ENCODE measurements at regions not wholly inside any gene's neighbourhood (a gene's known extent, or its start where the extent isn't known, plus 50 kb on each side); places are given as distances from the start of the nearest gene placed in this dataset.

- Histone ChIP-seq H3K27me3 (no peaks in the 10 kb centered on the region), H3K4me3 (no peak overlapping the region), H3K4me1 (no peaks in the 10 kb centered on the region), H3K36me3 (no peaks in the 10 kb centered on the region), H3K9me3 (no peaks in the 10 kb centered on the region), H3K27ac (no peak overlapping the region)
- TF ChIP-seq, protein P1, sequence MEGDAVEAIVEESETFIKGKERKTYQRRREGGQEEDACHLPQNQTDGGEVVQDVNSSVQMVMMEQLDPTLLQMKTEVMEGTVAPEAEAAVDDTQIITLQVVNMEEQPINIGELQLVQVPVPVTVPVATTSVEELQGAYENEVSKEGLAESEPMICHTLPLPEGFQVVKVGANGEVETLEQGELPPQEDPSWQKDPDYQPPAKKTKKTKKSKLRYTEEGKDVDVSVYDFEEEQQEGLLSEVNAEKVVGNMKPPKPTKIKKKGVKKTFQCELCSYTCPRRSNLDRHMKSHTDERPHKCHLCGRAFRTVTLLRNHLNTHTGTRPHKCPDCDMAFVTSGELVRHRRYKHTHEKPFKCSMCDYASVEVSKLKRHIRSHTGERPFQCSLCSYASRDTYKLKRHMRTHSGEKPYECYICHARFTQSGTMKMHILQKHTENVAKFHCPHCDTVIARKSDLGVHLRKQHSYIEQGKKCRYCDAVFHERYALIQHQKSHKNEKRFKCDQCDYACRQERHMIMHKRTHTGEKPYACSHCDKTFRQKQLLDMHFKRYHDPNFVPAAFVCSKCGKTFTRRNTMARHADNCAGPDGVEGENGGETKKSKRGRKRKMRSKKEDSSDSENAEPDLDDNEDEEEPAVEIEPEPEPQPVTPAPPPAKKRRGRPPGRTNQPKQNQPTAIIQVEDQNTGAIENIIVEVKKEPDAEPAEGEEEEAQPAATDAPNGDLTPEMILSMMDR (IDR thresholded peaks at IDR 0.05), result no peak
- ATAC-seq (no peak), FAIRE-seq (no peak), DNase-seq (no peak)
- intact Hi-C loops (cut with DNase I), result no loop called here
- 87 to 89% methylated on average over 4 of the region's 4 CpGs for WGBS, 2 donors
These were observed 430.0 kb upstream of the DPH6 start for GRCh38 chr15:35975941-35976340.

GRCh38 chr15:35979608-35980007, 433.6 kb upstream of the DPH6 start:
- H3K27ac ChIP-seq, result no peak overlapping the region
- no peaks in the 10 kb centered on the region for H3K4me1 ChIP-seq
- H3K27me3 ChIP-seq, result no peaks in the 10 kb centered on the region
- TF ChIP-seq, protein P1 (IDR thresholded peaks at IDR 0.05), result no peak
- H3K4me3 ChIP-seq, result no peak overlapping the region
- intact Hi-C loops (cut with DNase I), result no loop called here
- no peaks in the 10 kb centered on the region for H3K9me3 ChIP-seq
- H3K36me3 ChIP-seq, result no peaks in the 10 kb centered on the region
- FAIRE-seq (no peak), DNase-seq (no peak), ATAC-seq (no peak)
- WGBS, 2 donors, result 65 to 72% methylated on average over 2 of the region's 2 CpGs

DNA sequence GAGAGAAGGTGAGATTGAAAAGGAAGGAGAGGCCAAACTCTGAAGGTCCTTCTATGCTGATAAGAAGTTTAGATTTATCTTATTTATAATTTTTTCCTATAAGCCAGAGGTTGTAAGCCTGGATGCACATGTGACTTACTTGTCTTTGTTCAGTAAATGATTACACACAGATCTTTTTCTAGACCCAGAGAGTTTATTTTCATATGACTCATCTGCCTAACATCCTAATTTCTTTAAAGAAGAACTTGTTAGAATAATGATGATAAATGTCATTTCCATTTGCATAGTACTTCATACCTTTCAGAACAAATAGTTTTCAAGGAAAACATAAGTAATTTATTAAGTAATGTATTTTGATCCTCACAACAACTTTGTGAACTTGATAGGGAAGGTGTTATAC, 434.8 kb upstream of the DPH6 start:
- TF ChIP-seq, protein P1 (IDR thresholded peaks at IDR 0.05), result no peak
- peak in 1 of 4 donors; percentile 20 for ATAC-seq
- FAIRE-seq, result no peak
- no peak for DNase-seq
- Histone ChIP-seq H3K9me3 (no peaks in the 10 kb centered on the region), H3K27me3 (no peaks in the 10 kb centered on the region), H3K36me3 (no peaks in the 10 kb centered on the region), H3K4me1 (no peaks in the 10 kb centered on the region), H3K27ac (no peak overlapping the region), H3K4me3 (no peak overlapping the region)
- intact Hi-C loops (cut with DNase I), result no loop called here

DNA sequence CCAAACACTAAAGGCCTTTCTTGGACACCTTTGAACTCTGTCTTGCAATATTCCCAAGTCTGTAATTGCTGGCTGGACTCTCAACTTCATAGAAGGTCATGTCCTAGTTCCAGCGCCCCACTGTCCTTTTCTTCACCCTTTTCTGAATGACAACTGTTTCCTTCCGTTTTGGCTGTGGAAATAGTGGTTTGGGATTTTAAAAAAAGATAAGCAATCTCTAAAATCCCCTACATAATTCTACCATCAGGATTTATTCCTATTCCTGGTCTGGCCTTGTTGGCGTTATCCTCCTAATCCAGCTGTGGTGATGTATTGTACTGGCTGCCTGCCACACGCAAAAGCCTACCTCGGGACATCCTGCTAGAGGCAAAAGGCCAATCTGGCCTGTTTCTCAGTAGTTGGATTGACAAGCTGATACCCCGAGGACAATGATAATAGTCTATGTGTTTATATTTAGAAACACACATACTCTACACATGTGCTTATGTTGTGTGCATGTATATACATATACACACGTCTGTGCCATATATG, 440.3 kb upstream of the DPH6 start:
- no peak for ATAC-seq

GRCh38 chr15:35987056-35987455, 441.1 kb upstream of the DPH6 start:
- H3K4me3 ChIP-seq, result no peak overlapping the region
- no peaks in the 10 kb centered on the region for H3K36me3 ChIP-seq
- ATAC-seq (no peak), DNase-seq (no peak), FAIRE-seq (no peak)
- intact Hi-C loops (cut with DNase I), result no loop called here
- TF ChIP-seq, protein P1 (IDR thresholded peaks at IDR 0.05), result no peak
- H3K9me3 ChIP-seq, result no peaks in the 10 kb centered on the region
- no peaks in the 10 kb centered on the region for H3K27me3 ChIP-seq
- no peaks in the 10 kb centered on the region for H3K4me1 ChIP-seq
- no peak overlapping the region for H3K27ac ChIP-seq
- WGBS, 2 donors, result 60 to 63% methylated on average over 2 of the region's 2 CpGs

More for the DNA sequence above, 440.3 kb upstream of the DPH6 start:
- Histone ChIP-seq H3K27me3 (no peaks in the 10 kb centered on the region), H3K36me3 (no peaks in the 10 kb centered on the region), H3K9me3 (no peaks in the 10 kb centered on the region), H3K27ac (no peak overlapping the region), H3K4me1 (no peaks in the 10 kb centered on the region), H3K4me3 (no peak overlapping the region)
- TF ChIP-seq, protein P1 (IDR thresholded peaks at IDR 0.05), result no peak
- intact Hi-C loops (cut with DNase I), result no loop called here
- 54 to 60% methylated on average over 7 of the region's 7 CpGs for WGBS, 2 donors
- no peak for FAIRE-seq
- no peak for DNase-seq

Measured in pancreas (tissue), 10 donors.